ENCODE measurements at regions not wholly inside any gene's neighbourhood (a gene's known extent, or its start where the extent isn't known, plus 50 kb on each side); places are given as distances from the start of the nearest gene placed in this dataset.

- TF ChIP-seq POLR2A (IDR thresholded peaks at IDR 0.05) (no peak), CTCF (IDR thresholded peaks at IDR 0.05) (no peak)
Observed at GRCh38 chr3:177626045-177626444, 428.8 kb upstream of the TBL1XR1 start.
